ENCODE measurements at regions not wholly inside any gene's neighbourhood (a gene's known extent, or its start where the extent isn't known, plus 50 kb on each side); places are given as distances from the start of the nearest gene placed in this dataset.

- 29 to 60% methylated on average over 11 of the region's 11 CpGs for WGBS, 2 donors
- H3K9me3 ChIP-seq (ENCODE audit: control insufficient read depth in 4 of 4, insufficient read depth in 3 of 4, low read length in 3 of 4) = no peaks in the 10 kb centered on the region
- no peak overlapping the region for H3K27ac ChIP-seq (ENCODE audit: low read depth in 1 of 2, low read length in 1 of 2)
- DNase-seq (no peak), ATAC-seq (ENCODE audit: insufficient read depth, low FRiP score) (no peak)
- H3K4me1 ChIP-seq (ENCODE audit: control insufficient read depth in 5 of 5, insufficient read depth in 5 of 5, low read length in 5 of 5) = peaks cover 0 to 7% (median 0%) of the 10 kb centered on the region in 5 donors
- no peak overlapping the region for H3K4me3 ChIP-seq
- no peak overlapping the region for H3K9ac ChIP-seq (ENCODE audit: insufficient read depth in 1 of 2, low read length in 2 of 2)
- TF ChIP-seq, protein P1, sequence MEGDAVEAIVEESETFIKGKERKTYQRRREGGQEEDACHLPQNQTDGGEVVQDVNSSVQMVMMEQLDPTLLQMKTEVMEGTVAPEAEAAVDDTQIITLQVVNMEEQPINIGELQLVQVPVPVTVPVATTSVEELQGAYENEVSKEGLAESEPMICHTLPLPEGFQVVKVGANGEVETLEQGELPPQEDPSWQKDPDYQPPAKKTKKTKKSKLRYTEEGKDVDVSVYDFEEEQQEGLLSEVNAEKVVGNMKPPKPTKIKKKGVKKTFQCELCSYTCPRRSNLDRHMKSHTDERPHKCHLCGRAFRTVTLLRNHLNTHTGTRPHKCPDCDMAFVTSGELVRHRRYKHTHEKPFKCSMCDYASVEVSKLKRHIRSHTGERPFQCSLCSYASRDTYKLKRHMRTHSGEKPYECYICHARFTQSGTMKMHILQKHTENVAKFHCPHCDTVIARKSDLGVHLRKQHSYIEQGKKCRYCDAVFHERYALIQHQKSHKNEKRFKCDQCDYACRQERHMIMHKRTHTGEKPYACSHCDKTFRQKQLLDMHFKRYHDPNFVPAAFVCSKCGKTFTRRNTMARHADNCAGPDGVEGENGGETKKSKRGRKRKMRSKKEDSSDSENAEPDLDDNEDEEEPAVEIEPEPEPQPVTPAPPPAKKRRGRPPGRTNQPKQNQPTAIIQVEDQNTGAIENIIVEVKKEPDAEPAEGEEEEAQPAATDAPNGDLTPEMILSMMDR (IDR thresholded peaks at IDR 0.05; ENCODE audit: control extremely low read depth, extremely low read depth) = no peak
- H3K27me3 ChIP-seq (ENCODE audit: control insufficient read depth in 3 of 3, insufficient read depth in 3 of 3, low read length in 2 of 3) = no peaks in the 10 kb centered on the region
- no peaks in the 10 kb centered on the region for H3K36me3 ChIP-seq (ENCODE audit: control insufficient read depth in 4 of 4, insufficient read depth in 4 of 4, low read length in 4 of 4)
Observed at GRCh38 chr20:4089756-4090487, 58.7 kb upstream of the SMOX start.

DNA sequence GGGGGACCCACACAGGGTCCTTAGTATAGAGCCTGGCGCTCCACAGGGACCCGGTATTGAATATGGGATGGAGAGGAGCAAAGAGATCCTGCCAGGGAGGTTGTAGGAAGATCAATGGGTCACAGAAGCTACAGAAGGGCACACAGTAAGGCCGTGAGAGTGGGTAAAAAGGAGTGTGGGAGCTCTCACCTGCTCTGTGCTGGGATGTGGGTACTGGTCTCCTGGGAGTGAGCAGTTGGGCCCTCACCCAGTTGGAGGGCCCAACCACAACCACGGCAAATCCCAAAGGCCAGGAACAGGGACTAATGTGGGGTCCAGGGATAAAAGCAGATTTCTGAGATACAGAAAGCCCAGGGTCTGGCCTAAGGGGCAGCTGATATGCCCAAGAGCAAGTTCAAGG lies 59.9 kb upstream of the SMOX start:
- TF ChIP-seq, protein P1 (IDR thresholded peaks at IDR 0.05; ENCODE audit: control extremely low read depth, extremely low read depth) = no peak
- 95 to 97% methylated on average over 4 of the region's 4 CpGs for WGBS, 2 donors
- H3K4me3 ChIP-seq = no peak overlapping the region
- H3K27ac ChIP-seq (ENCODE audit: low read depth in 1 of 2, low read length in 1 of 2) = no peak overlapping the region
- peaks cover 0 to 14% (median under 1%) of the 10 kb centered on the region in 5 donors for H3K4me1 ChIP-seq (ENCODE audit: control insufficient read depth in 5 of 5, insufficient read depth in 5 of 5, low read length in 5 of 5)
- no peaks in the 10 kb centered on the region for H3K9me3 ChIP-seq (ENCODE audit: control insufficient read depth in 4 of 4, insufficient read depth in 3 of 4, low read length in 3 of 4)
- H3K9ac ChIP-seq (ENCODE audit: insufficient read depth in 1 of 2, low read length in 2 of 2) = no peak overlapping the region
- no peak for ATAC-seq (ENCODE audit: insufficient read depth, low FRiP score)
- H3K36me3 ChIP-seq (ENCODE audit: control insufficient read depth in 4 of 4, insufficient read depth in 4 of 4, low read length in 4 of 4) = no peaks in the 10 kb centered on the region
- no peaks in the 10 kb centered on the region for H3K27me3 ChIP-seq (ENCODE audit: control insufficient read depth in 3 of 3, insufficient read depth in 3 of 3, low read length in 2 of 3)
- no peak for DNase-seq

DNA sequence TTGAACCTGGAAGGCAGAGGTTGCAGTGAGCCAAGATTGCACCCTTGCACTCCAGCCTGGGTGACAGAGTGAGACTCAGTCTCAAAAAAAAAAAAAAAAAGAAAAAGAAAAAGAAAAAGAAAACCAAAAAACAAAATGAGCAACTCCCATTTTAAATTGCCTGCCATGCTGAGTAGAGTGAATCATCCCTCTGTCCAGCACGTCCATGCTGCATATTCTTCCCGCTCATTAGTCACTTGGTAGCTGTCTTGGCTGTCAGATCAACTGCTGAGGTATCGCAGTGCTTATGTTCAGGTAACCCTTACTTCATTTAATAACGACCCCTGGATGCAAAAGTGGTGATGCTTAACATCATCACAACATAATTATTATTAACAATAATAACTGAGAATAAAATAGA lies 60.7 kb upstream of the SMOX start:
- TF ChIP-seq, protein P1 (IDR thresholded peaks at IDR 0.05; ENCODE audit: control extremely low read depth, extremely low read depth) = no peak
- H3K4me3 ChIP-seq = no peak overlapping the region
- H3K9ac ChIP-seq (ENCODE audit: insufficient read depth in 1 of 2, low read length in 2 of 2) = no peak overlapping the region
- no peaks in the 10 kb centered on the region for H3K27me3 ChIP-seq (ENCODE audit: control insufficient read depth in 3 of 3, insufficient read depth in 3 of 3, low read length in 2 of 3)
- no peaks in the 10 kb centered on the region for H3K36me3 ChIP-seq (ENCODE audit: control insufficient read depth in 4 of 4, insufficient read depth in 4 of 4, low read length in 4 of 4)
- no peak for ATAC-seq (ENCODE audit: insufficient read depth, low FRiP score)
- H3K4me1 ChIP-seq (ENCODE audit: control insufficient read depth in 5 of 5, insufficient read depth in 5 of 5, low read length in 5 of 5) = peaks cover 0 to 21% (median 2%) of the 10 kb centered on the region in 5 donors
- WGBS, 2 donors = 87 to 92% methylated on average over 4 of the region's 4 CpGs
- DNase-seq = no peak
- H3K27ac ChIP-seq (ENCODE audit: low read depth in 1 of 2, low read length in 1 of 2) = no peak overlapping the region
- no peaks in the 10 kb centered on the region for H3K9me3 ChIP-seq (ENCODE audit: control insufficient read depth in 4 of 4, insufficient read depth in 3 of 4, low read length in 3 of 4)

Measured in lung (tissue), 11 donors.